OCI-M2 (cell line): ENCODE measurements at regions not wholly inside any gene's neighbourhood (a gene's known extent, or its start where the extent isn't known, plus 50 kb on each side); places are given as distances from the start of the nearest gene placed in this dataset.
"Not testable (repeated sequence)": the region's sequence is repeated elsewhere in the genome, so short reads cannot be mapped to it uniquely, and the experiment has no call there.

Experiments
- DNase-seq: peaks from one replicate; lab custom pipeline; 2025; ENCODE audit not compliant: unreplicated experiment; lab: John Stamatoyannopoulos, UW

- DNase-seq, result no peak
These were observed 114.3 kb upstream of the ETV6 start for GRCh38 chr12:11535127-11535526.

GRCh38 chr12:11539156-11539555 lies 110.3 kb upstream of the ETV6 start:
- DNase-seq, result no peak

GRCh38 chr12:11540156-11540555 lies 109.3 kb upstream of the ETV6 start:
- DNase-seq, result no peak

- DNase-seq, result no peak
These were observed 108.7 kb upstream of the ETV6 start for GRCh38 chr12:11540615-11541310.

GRCh38 chr12:11542599-11542998 lies 106.9 kb upstream of the ETV6 start:
- DNase-seq, result no peak

GRCh38 chr12:11543457-11544158 lies 105.9 kb upstream of the ETV6 start:
- no peak for DNase-seq

- DNase-seq, result no peak
These were observed 103.8 kb upstream of the ETV6 start for GRCh38 chr12:11545484-11546330.

GRCh38 chr12:11546582-11547270 lies 102.7 kb upstream of the ETV6 start:
- DNase-seq, result not testable (repeated sequence)

- DNase-seq, result not testable (repeated sequence)
These were observed 102.2 kb upstream of the ETV6 start for GRCh38 chr12:11547271-11547646.

- DNase-seq, result no peak
These were observed 100.4 kb upstream of the ETV6 start for GRCh38 chr12:11549119-11549518.

GRCh38 chr12:11553871-11554533 lies 95.5 kb upstream of the ETV6 start:
- peak; percentile 12 for DNase-seq

- DNase-seq, result no peak
These were observed 94.3 kb upstream of the ETV6 start for GRCh38 chr12:11555195-11555594.

GRCh38 chr12:11555743-11556625 lies 93.5 kb upstream of the ETV6 start:
- no peak for DNase-seq

- no peak for DNase-seq
These were observed 92.8 kb upstream of the ETV6 start for GRCh38 chr12:11556682-11557081.

GRCh38 chr12:11559626-11560340 lies 89.7 kb upstream of the ETV6 start:
- DNase-seq, result no peak

- no peak for DNase-seq
These were observed 88.1 kb upstream of the ETV6 start for GRCh38 chr12:11561411-11561810.

- no peak for DNase-seq
These were observed 85.4 kb upstream of the ETV6 start for GRCh38 chr12:11563785-11564739.
